K562 (cell line): ENCODE measurements at regions not wholly inside any gene's neighbourhood (a gene's known extent, or its start where the extent isn't known, plus 50 kb on each side); places are given as distances from the start of the nearest gene placed in this dataset.

Source experiments
- ATAC-seq: fragments of 200-7000 bp; cut with Tn5 transposase; 3 replicates; pipeline ENCODE4 v1.9.1; 2020; ENCODE audit warnings: moderate library complexity
- BruUV-seq: library from RNA; stranded (reverse); fragments of 400-500 nt; replicated peaks from 2 replicates; lab custom pipeline; 2021; lab: Mats Ljungman, UMichigan
- CTCF ChIA-PET: fragments of 300-600 bp; formaldehyde crosslinking; extraction: SDS; loops from one replicate; lab custom pipeline; 2021; ENCODE audit warnings: low intra/inter-chr PET ratio; lab: Yijun Ruan, JAX
- POLR2A ChIA-PET: fragments of 300-600, 350-650 bp; sonication (Branson Sonifier 250); formaldehyde crosslinking; extraction: SDS; loops from one replicate; lab custom pipeline; 2021; ENCODE audit warnings: antibody characterized with exemption, inconsistent platforms; lab: Yijun Ruan, JAX
- DNase-seq, 4 experiments: peaks; one replicate each; pipeline versions ENCODE4 v3.0.0 to v3.0.0-alpha.2; 2011 to 2018; ENCODE audit warnings: low spot score in 3 of 4, mixed read lengths in 3 of 4; ENCODE audit errors: extremely low read depth in 1 of 4
- FAIRE-seq: peaks from 2 replicates; lab custom pipeline; 2011; peaks lifted over from hg19 to GRCh38; lab: Jason Lieb, UNC
- H2AFZ ChIP-seq: 2 replicates; pipeline ENCODE4 v1.6.0; 2011; ENCODE audit warnings: low read depth, low read length, control low read depth, inconsistent platforms
- H3K27ac ChIP-seq: fragments of 200-600 bp; 3 replicates; pipeline ENCODE4 v1.8.0; 2011; ENCODE audit warnings: low read depth, mild to moderate bottlenecking, control low read depth, inconsistent platforms, low read length, moderate library complexity, mixed read lengths; ENCODE audit errors: extremely low read depth
- H3K27me3 ChIP-seq, 2 experiments: fragments of 300-600 bp in 1 of 2; 2 replicates in 1 of 2; 3 replicates in 1 of 2; pipeline versions ENCODE4 v1.6.0 to v1.8.0; 2011; ENCODE audit warnings: inconsistent platforms in 2 of 2, low read length in 2 of 2, mild to moderate bottlenecking in 1 of 2, mixed read lengths in 1 of 2, moderate library complexity in 1 of 2; ENCODE audit not compliant: control insufficient read depth in 2 of 2, insufficient read depth in 2 of 2
- H3K36me3 ChIP-seq: fragments of 300-600 bp; 3 replicates; pipeline ENCODE4 v1.8.0; 2011; ENCODE audit warnings: mild to moderate bottlenecking, low read length, inconsistent platforms; ENCODE audit not compliant: control insufficient read depth, insufficient read depth
- H3K4me1 ChIP-seq, 2 experiments: fragments of 200-600 bp in 1 of 2; replicated peaks in 1 of 2; 2 replicates in 1 of 2; 3 replicates in 1 of 2; pipeline versions ENCODE4 v1.5.1 to v1.8.0; 2011; ENCODE audit warnings: inconsistent platforms in 2 of 2, low read length in 2 of 2, mild to moderate bottlenecking in 1 of 2, mixed read lengths in 1 of 2, moderate library complexity in 1 of 2; ENCODE audit not compliant: control insufficient read depth in 2 of 2, insufficient read depth in 2 of 2
- H3K4me2 ChIP-seq: 2 replicates; pipeline ENCODE4 v1.6.1; 2011; ENCODE audit warnings: low read length, control low read depth, inconsistent platforms, mixed read lengths; ENCODE audit not compliant: insufficient read depth
- H3K4me3 ChIP-seq: fragments of 200-600 bp; sonication (generic), shearing (Covaris generic); 2 replicates; pipeline ENCODE4 v1.5.1; 2016; ENCODE audit warnings: control low read depth, inconsistent platforms
- H3K79me2 ChIP-seq: fragments of 200-600 bp; 3 replicates; pipeline ENCODE4 v1.8.0; 2011; ENCODE audit warnings: low read length, inconsistent platforms; ENCODE audit not compliant: control insufficient read depth, insufficient read depth
- H3K9ac ChIP-seq, 2 experiments: 2 replicates each; pipeline versions ENCODE4 v1.6.0 to v1.6.1; 2011; ENCODE audit warnings: low read depth in 2 of 2, low read length in 2 of 2, control low read depth in 1 of 2, inconsistent platforms in 1 of 2, mild to moderate bottlenecking in 1 of 2, mixed read lengths in 1 of 2; ENCODE audit not compliant: insufficient read depth in 1 of 2
- H3K9me1 ChIP-seq: one replicate; pipeline ENCODE4 v1.6.0; 2011; ENCODE audit warnings: inconsistent platforms, mild to moderate bottlenecking, low read length, moderate library complexity; ENCODE audit not compliant: control insufficient read depth, insufficient read depth
- H3K9me3 ChIP-seq: replicated peaks from 2 replicates; pipeline ENCODE4 v1.5.1; 2011; ENCODE audit warnings: low read depth, low read length, inconsistent platforms; ENCODE audit not compliant: control insufficient read depth, insufficient read depth
- H4K20me1 ChIP-seq: replicated peaks from 2 replicates; pipeline ENCODE4 v1.6.1; 2011; ENCODE audit warnings: low read length, inconsistent platforms, mixed read lengths; ENCODE audit not compliant: control insufficient read depth, insufficient read depth
- DACH1 ChIP-seq: fragments of 450-650 bp; IDR thresholded peaks from 2 replicates; pipeline ENCODE4 v1.6.1; 2018; ENCODE audit not compliant: partially characterized antibody
- SNAPC5 ChIP-seq: fragments of 250-450 bp; sonication (Bioruptor Pico); IDR thresholded peaks from 2 replicates; pipeline ENCODE4 v1.8.0; 2021; ENCODE audit warnings: moderate library complexity, mild to moderate bottlenecking, inconsistent platforms
- TAF7 ChIP-seq: fragments of 450-650 bp; IDR thresholded peaks from 2 replicates; pipeline ENCODE4 v1.6.1; 2016; ENCODE audit warnings: missing genetic modification characterization, missing compliant biosample characterization
- ZNF41 ChIP-seq: fragments of 250-450 bp; sonication (Bioruptor Pico); conservative IDR thresholded peaks from 2 replicates; pipeline ENCODE4 v1.4.0; 2020; ENCODE audit warnings: mild to moderate bottlenecking
- WGBS: fragments of 100-300 bp; shearing (Covaris generic); methylation state at CpG from one replicate; pipeline ENCODE4 v1.1.6; 2016; ENCODE audit warnings: low coverage, mixed read lengths; ENCODE audit not compliant: insufficient coverage; ENCODE audit errors: missing lambda C conversion rate; 5-methylcytosine and 5-hydroxymethylcytosine counted together
- in situ Hi-C: fragments of 300-500 bp; cut with MboI; formaldehyde crosslinking; loops from 4 replicates; pipeline ENCODE4 v1.15.0; 2018; ENCODE audit warnings: inconsistent platforms, mixed read lengths
- intact Hi-C: fragments of 100-400 bp; cut with micrococcal nuclease; formaldehyde crosslinking; loops from 2 replicates; pipeline ENCODE4 v1.14.2; 2022
- TF ChIP-seq, protein P1 (sequence below), 2 experiments: IDR thresholded peaks in 1 of 2; conservative IDR thresholded peaks in 1 of 2; 2 replicates each; pipeline ENCODE4 v1.6.1; 2016; ENCODE audit warnings: low read depth in 2 of 2, mild to moderate bottlenecking in 1 of 2, missing compliant biosample characterization in 1 of 2, missing genetic modification characterization in 1 of 2, moderate library complexity in 1 of 2
- TF ChIP-seq, protein P2 (sequence below): fragments of 200-600 bp; sonication (generic); IDR thresholded peaks from one replicate; pipeline ENCODE4 v1.6.1; 2012; ENCODE audit warnings: mild to moderate bottlenecking, low read depth, low read length, inconsistent platforms

GRCh38 chr5:88656221-88656950, 226.6 kb downstream of the MEF2C start:
- FAIRE-seq (no peak), ATAC-seq (no peak), DNase-seq (no peak)
- Histone ChIP-seq H3K27me3 (peaks cover 7 to 17% of the 10 kb centered on the region in 2 experiments; a peak in 3 of 5 replicates), H3K4me2 (no peak overlapping the region), H2AFZ (no peak overlapping the region), H3K9ac (no peak overlapping the region), H3K79me2 (no peaks in the 10 kb centered on the region), H3K9me1 (no peaks in the 10 kb centered on the region), H3K9me3 (no peaks in the 10 kb centered on the region), H4K20me1 (no peaks in the 10 kb centered on the region), H3K4me1 (peaks cover 0 to 13% of the 10 kb centered on the region in 2 experiments; a peak in 2 of 5 replicates), H3K36me3 (no peaks in the 10 kb centered on the region), H3K27ac (no peak overlapping the region), H3K4me3 (no peak overlapping the region)
- POLR2A ChIA-PET, result no interaction called here
- BruUV-seq, result no TSS peak
- in situ Hi-C loops, result no loop called here
- CTCF ChIA-PET, result no interaction called here
- intact Hi-C loops, result no loop called here
- 0% methylated on average over 5 of the region's 5 CpGs for WGBS
- TF ChIP-seq SNAPC5 (CRISPR knock-in tag), result no peak
- no peak for TF ChIP-seq DACH1
- TF ChIP-seq ZNF41 (CRISPR knock-in tag), result no peak
- no peak for TF ChIP-seq TAF7 (tag)
- TF ChIP-seq, protein P1, sequence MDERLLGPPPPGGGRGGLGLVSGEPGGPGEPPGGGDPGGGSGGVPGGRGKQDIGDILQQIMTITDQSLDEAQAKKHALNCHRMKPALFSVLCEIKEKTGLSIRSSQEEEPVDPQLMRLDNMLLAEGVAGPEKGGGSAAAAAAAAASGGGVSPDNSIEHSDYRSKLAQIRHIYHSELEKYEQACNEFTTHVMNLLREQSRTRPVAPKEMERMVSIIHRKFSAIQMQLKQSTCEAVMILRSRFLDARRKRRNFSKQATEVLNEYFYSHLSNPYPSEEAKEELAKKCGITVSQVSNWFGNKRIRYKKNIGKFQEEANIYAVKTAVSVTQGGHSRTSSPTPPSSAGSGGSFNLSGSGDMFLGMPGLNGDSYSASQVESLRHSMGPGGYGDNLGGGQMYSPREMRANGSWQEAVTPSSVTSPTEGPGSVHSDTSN (CRISPR knock-in tag; IDR thresholded peaks at IDR 0.05; ENCODE audit: low read depth), result no peak
- TF ChIP-seq, protein P1 (tag; conservative IDR thresholded peaks at IDR 0.05; ENCODE audit: low read depth), result no peak
- TF ChIP-seq, protein P2, sequence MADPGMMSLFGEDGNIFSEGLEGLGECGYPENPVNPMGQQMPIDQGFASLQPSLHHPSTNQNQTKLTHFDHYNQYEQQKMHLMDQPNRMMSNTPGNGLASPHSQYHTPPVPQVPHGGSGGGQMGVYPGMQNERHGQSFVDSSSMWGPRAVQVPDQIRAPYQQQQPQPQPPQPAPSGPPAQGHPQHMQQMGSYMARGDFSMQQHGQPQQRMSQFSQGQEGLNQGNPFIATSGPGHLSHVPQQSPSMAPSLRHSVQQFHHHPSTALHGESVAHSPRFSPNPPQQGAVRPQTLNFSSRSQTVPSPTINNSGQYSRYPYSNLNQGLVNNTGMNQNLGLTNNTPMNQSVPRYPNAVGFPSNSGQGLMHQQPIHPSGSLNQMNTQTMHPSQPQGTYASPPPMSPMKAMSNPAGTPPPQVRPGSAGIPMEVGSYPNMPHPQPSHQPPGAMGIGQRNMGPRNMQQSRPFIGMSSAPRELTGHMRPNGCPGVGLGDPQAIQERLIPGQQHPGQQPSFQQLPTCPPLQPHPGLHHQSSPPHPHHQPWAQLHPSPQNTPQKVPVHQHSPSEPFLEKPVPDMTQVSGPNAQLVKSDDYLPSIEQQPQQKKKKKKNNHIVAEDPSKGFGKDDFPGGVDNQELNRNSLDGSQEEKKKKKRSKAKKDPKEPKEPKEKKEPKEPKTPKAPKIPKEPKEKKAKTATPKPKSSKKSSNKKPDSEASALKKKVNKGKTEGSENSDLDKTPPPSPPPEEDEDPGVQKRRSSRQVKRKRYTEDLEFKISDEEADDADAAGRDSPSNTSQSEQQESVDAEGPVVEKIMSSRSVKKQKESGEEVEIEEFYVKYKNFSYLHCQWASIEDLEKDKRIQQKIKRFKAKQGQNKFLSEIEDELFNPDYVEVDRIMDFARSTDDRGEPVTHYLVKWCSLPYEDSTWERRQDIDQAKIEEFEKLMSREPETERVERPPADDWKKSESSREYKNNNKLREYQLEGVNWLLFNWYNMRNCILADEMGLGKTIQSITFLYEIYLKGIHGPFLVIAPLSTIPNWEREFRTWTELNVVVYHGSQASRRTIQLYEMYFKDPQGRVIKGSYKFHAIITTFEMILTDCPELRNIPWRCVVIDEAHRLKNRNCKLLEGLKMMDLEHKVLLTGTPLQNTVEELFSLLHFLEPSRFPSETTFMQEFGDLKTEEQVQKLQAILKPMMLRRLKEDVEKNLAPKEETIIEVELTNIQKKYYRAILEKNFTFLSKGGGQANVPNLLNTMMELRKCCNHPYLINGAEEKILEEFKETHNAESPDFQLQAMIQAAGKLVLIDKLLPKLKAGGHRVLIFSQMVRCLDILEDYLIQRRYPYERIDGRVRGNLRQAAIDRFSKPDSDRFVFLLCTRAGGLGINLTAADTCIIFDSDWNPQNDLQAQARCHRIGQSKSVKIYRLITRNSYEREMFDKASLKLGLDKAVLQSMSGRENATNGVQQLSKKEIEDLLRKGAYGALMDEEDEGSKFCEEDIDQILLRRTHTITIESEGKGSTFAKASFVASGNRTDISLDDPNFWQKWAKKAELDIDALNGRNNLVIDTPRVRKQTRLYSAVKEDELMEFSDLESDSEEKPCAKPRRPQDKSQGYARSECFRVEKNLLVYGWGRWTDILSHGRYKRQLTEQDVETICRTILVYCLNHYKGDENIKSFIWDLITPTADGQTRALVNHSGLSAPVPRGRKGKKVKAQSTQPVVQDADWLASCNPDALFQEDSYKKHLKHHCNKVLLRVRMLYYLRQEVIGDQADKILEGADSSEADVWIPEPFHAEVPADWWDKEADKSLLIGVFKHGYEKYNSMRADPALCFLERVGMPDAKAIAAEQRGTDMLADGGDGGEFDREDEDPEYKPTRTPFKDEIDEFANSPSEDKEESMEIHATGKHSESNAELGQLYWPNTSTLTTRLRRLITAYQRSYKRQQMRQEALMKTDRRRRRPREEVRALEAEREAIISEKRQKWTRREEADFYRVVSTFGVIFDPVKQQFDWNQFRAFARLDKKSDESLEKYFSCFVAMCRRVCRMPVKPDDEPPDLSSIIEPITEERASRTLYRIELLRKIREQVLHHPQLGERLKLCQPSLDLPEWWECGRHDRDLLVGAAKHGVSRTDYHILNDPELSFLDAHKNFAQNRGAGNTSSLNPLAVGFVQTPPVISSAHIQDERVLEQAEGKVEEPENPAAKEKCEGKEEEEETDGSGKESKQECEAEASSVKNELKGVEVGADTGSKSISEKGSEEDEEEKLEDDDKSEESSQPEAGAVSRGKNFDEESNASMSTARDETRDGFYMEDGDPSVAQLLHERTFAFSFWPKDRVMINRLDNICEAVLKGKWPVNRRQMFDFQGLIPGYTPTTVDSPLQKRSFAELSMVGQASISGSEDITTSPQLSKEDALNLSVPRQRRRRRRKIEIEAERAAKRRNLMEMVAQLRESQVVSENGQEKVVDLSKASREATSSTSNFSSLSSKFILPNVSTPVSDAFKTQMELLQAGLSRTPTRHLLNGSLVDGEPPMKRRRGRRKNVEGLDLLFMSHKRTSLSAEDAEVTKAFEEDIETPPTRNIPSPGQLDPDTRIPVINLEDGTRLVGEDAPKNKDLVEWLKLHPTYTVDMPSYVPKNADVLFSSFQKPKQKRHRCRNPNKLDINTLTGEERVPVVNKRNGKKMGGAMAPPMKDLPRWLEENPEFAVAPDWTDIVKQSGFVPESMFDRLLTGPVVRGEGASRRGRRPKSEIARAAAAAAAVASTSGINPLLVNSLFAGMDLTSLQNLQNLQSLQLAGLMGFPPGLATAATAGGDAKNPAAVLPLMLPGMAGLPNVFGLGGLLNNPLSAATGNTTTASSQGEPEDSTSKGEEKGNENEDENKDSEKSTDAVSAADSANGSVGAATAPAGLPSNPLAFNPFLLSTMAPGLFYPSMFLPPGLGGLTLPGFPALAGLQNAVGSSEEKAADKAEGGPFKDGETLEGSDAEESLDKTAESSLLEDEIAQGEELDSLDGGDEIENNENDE, result no peak
